IPS-18c (cell line): ENCODE measurements at regions not wholly inside any gene's neighbourhood (a gene's known extent, or its start where the extent isn't known, plus 50 kb on each side); places are given as distances from the start of the nearest gene placed in this dataset.

Experiments
- H3K4me3 ChIP-seq: 2 replicates; pipeline ENCODE4 v1.7.0; 2013; ENCODE audit warnings: low read depth, mild to moderate bottlenecking, low read length, moderate library complexity; ENCODE audit not compliant: insufficient read depth
- H3K9me3 ChIP-seq: one replicate; pipeline ENCODE4 v1.6.1; 2013; ENCODE audit warnings: mild to moderate bottlenecking, low read length, moderate library complexity; ENCODE audit not compliant: control insufficient read depth, insufficient read depth

- H3K9me3 ChIP-seq: peaks cover 20% of the 10 kb centered on the region
- no peak overlapping the region for H3K4me3 ChIP-seq
Measured at GRCh38 chr16:31819386-31819785, 54.2 kb upstream of the ZNF267 start.

DNA sequence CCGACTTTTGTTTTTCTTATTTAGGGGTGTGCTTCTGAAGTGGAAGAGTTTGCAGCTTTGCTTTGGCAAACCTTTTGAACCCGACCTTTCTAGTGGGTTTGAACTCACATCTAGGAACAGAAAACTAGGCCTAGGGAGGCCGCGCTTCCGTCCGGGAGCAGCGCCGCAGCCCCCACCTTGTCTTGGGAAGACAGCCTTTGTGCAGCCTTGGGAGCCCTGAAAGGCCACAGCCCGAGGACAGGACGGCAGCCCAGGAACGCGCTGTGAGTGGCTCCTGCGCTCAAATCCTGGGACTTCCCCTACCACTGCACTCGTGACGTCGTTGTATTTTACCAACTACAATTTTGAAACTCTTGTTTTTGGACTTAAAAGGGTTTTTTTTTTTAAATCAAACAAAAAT lies 53.7 kb upstream of the ZNF267 start:
- Histone ChIP-seq H3K4me3 (no peak overlapping the region), H3K9me3 (peaks cover 20% of the 10 kb centered on the region)
